Colonic mucosa (tissue), 4 donors: ENCODE measurements at regions not wholly inside any gene's neighbourhood (a gene's known extent, or its start where the extent isn't known, plus 50 kb on each side); places are given as distances from the start of the nearest gene placed in this dataset. TPM values are rescaled to one million over a fixed set of nuclear protein-coding genes. Genes with fewer than 3 reads are reported as not detected.
"Not testable (repeated sequence)": the region's sequence is repeated elsewhere in the genome, so short reads cannot be mapped to it uniquely, and the experiment has no call there.

Experiments used
- DNase-seq: peaks from one replicate; pipeline ENCODE4 v3.0.0-alpha.2; 2020
- H3K27ac ChIP-seq: fragments of 200-600 bp; one replicate; pipeline ENCODE4 v1.8.0; 2021
- H3K27me3 ChIP-seq: fragments of 200-600 bp; one replicate; pipeline ENCODE4 v1.8.0; 2021
- H3K36me3 ChIP-seq: fragments of 200-600 bp; one replicate; pipeline ENCODE4 v1.8.0; 2021
- H3K4me1 ChIP-seq: fragments of 200-600 bp; one replicate; pipeline ENCODE4 v1.8.0; 2021; ENCODE audit warnings: mild to moderate bottlenecking
- H3K4me3 ChIP-seq: fragments of 200-600 bp; one replicate; pipeline ENCODE4 v1.8.0; 2021
- H3K9ac ChIP-seq, 2 donors: one replicate each; pipeline ENCODE4 v1.7.0; 2013; ENCODE audit warnings: control low read depth in 2 of 2, low read depth in 2 of 2, low read length in 2 of 2
- H3K9me3 ChIP-seq: fragments of 200-600 bp; one replicate; pipeline ENCODE4 v1.8.0; 2021
- CTCF ChIP-seq: fragments of 200-600 bp; IDR thresholded peaks from one replicate; pipeline ENCODE4 v1.8.0; 2022; ENCODE audit warnings: antibody characterized with exemption, mild to moderate bottlenecking
- intact Hi-C: fragments of 100-400 bp; cut with DNase I; formaldehyde crosslinking; loops from one replicate; pipeline ENCODE4 v1.14.1; 2022
- microRNA-seq: library from miRNA; unstranded; fragments of <30 nt; microRNA quantifications from one replicate; pipeline ENCODE4, GENCODE V29; 2019
- donor health status: healthy.
- donor health status: DM: no; HTN: no; CAD: no.
- donor health status: DM: no; HTN: no; CAD: no.

DNA sequence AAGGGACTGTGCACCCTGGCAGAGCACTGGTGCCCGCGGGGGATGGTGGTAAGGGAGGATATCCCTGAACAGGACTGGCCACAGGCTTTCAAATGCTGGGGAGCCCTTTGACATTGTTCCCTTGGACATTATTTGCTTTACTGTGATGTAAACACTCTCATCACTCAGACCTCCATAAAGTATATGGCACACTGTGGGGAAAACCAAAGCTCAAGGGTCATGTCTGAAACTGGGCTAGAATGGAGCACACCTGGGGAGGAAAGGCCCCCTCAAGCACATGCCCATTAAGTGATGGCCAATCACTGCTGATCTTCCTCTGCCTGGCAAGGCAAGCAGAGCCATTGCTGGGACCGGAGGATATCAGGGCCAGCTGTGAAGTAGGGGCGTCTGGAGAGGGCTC lies 60.9 kb upstream of the TENM4 start:
- TF ChIP-seq CTCF: no peak
- no peak overlapping the region for H3K27ac ChIP-seq
- intact Hi-C loops: no loop called here
- H3K4me1 ChIP-seq: no peaks in the 10 kb centered on the region
- DNase-seq: no peak
- H3K27me3 ChIP-seq: no peaks in the 10 kb centered on the region
- no peaks in the 10 kb centered on the region for H3K9me3 ChIP-seq
- H3K36me3 ChIP-seq: no peaks in the 10 kb centered on the region
- no peak overlapping the region for H3K9ac ChIP-seq
- no peak overlapping the region for H3K4me3 ChIP-seq

DNA sequence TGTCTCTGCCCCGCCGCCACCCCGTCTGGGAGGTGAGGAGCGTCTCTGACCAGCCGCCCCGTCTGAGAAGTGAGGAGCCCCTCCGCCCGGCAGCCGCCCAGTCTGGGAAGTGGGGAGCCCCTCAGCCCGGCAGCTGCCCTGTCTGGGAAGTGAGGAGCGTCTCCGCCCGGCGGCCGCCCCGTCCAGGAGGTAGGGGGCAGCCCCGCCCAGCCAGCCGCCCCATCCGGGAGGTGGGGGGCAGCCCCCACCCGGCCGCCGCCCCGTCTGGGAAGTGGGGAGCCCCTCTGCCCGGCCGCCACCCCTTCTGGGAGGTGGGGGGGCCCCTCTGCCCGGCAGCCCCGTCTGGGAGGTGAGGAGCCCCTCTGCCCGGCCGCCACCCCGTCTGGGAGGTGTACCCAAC lies 59.1 kb upstream of the TENM4 start:
- H3K9ac ChIP-seq, H3K27me3 ChIP-seq, H3K9me3 ChIP-seq, H3K4me1 ChIP-seq, H3K4me3 ChIP-seq, DNase-seq, H3K27ac ChIP-seq, H3K36me3 ChIP-seq: not testable (repeated sequence)
- intact Hi-C loops: loop anchor here (10.0 kb wide), 1 partner anchor 855 kb away; no protein-coding TSS in a partner anchor

GRCh38 chr11:79498667-79499066 lies 57.8 kb upstream of the TENM4 start:
- no peak for DNase-seq
- intact Hi-C loops: loop anchor here (10.0 kb wide), 1 partner anchor 854 kb away; no protein-coding TSS in a partner anchor
- H3K27ac ChIP-seq: no peak overlapping the region
- TF ChIP-seq CTCF: no peak
- H3K4me3 ChIP-seq: no peak overlapping the region
- no peaks in the 10 kb centered on the region for H3K9me3 ChIP-seq
- H3K4me1 ChIP-seq: no peaks in the 10 kb centered on the region
- no peak overlapping the region for H3K9ac ChIP-seq
- no peaks in the 10 kb centered on the region for H3K27me3 ChIP-seq
- H3K36me3 ChIP-seq: no peaks in the 10 kb centered on the region

GRCh38 chr11:79493555-79494171 lies 52.8 kb upstream of the TENM4 start:
- H3K4me1 ChIP-seq: no peaks in the 10 kb centered on the region
- DNase-seq: peak; percentile 75
- H3K9me3 ChIP-seq: no peaks in the 10 kb centered on the region
- intact Hi-C loops: loop anchor here (2.0 to 10.0 kb wide), 2 partner anchors 93 to 849 kb away; no protein-coding TSS in a partner anchor
- no peaks in the 10 kb centered on the region for H3K36me3 ChIP-seq
- no peak overlapping the region for H3K4me3 ChIP-seq
- peak; percentile 73 for TF ChIP-seq CTCF
- H3K27ac ChIP-seq: no peak overlapping the region
- H3K9ac ChIP-seq: no peak overlapping the region
- H3K27me3 ChIP-seq: no peaks in the 10 kb centered on the region

- no peaks in the 10 kb centered on the region for H3K27me3 ChIP-seq
- no peak overlapping the region for H3K4me3 ChIP-seq
- DNase-seq: no peak
- H3K9me3 ChIP-seq: no peaks in the 10 kb centered on the region
- no peak for TF ChIP-seq CTCF
- no peak overlapping the region for H3K27ac ChIP-seq
- no peaks in the 10 kb centered on the region for H3K4me1 ChIP-seq
- intact Hi-C loops: loop anchor here (2.0 to 10.0 kb wide), 2 partner anchors 91 to 847 kb away; no protein-coding TSS in a partner anchor
- H3K9ac ChIP-seq: no peak overlapping the region
- no peaks in the 10 kb centered on the region for H3K36me3 ChIP-seq
Measured at GRCh38 chr11:79492008-79492407, 51.2 kb upstream of the TENM4 start.

Small RNA genes in the stretch of these regions (microRNA-seq; reads per million reads assigned to microRNA genes)
- not detected for gene MIR4300
